ENCODE measurements at regions not wholly inside any gene's neighbourhood (a gene's known extent, or its start where the extent isn't known, plus 50 kb on each side); places are given as distances from the start of the nearest gene placed in this dataset.
A peak's percentile ranks its signal among the peaks of the same experiment; 100 is the strongest.

GRCh38 chr5:1709171-1709803, 90.3 kb downstream of the MRPL36 start:
- Mint-ChIP-seq H3K4me3 (ENCODE audit: unreplicated experiment) (no peak overlapping the region), H3K9me3 (ENCODE audit: unreplicated experiment) (no peaks in the 10 kb centered on the region), H3K36me3 (ENCODE audit: unreplicated experiment) (no peaks in the 10 kb centered on the region), H3K27me3 (ENCODE audit: unreplicated experiment) (peaks cover 12% of the 10 kb centered on the region), H3K4me1 (ENCODE audit: unreplicated experiment) (no peaks in the 10 kb centered on the region), H3K27ac (ENCODE audit: unreplicated experiment) (no peak overlapping the region)
- peak; percentile 70 for DNase-seq (ENCODE audit: extremely low spot score, unreplicated experiment)
- no peak for TF ChIP-seq CTCF (IDR thresholded peaks at IDR 0.05)

- no peak for TF ChIP-seq CTCF (IDR thresholded peaks at IDR 0.05)
- Mint-ChIP-seq H3K4me3 (ENCODE audit: unreplicated experiment) (no peak overlapping the region), H3K36me3 (ENCODE audit: unreplicated experiment) (no peaks in the 10 kb centered on the region)
Measured at GRCh38 chr5:1708592-1709141, 91.0 kb downstream of the MRPL36 start.

GRCh38 chr5:1707467-1707866, 92.2 kb downstream of the MRPL36 start:
- TF ChIP-seq CTCF (IDR thresholded peaks at IDR 0.05): no peak
- no peaks in the 10 kb centered on the region for H3K9me3 Mint-ChIP-seq (ENCODE audit: unreplicated experiment)
- H3K36me3 Mint-ChIP-seq (ENCODE audit: unreplicated experiment): no peaks in the 10 kb centered on the region
- H3K27ac Mint-ChIP-seq (ENCODE audit: unreplicated experiment): no peak overlapping the region
- H3K27me3 Mint-ChIP-seq (ENCODE audit: unreplicated experiment): peaks cover 12% of the 10 kb centered on the region
- DNase-seq (ENCODE audit: extremely low spot score, unreplicated experiment): peak; percentile 78
- no peaks in the 10 kb centered on the region for H3K4me1 Mint-ChIP-seq (ENCODE audit: unreplicated experiment)
- no peak overlapping the region for H3K4me3 Mint-ChIP-seq (ENCODE audit: unreplicated experiment)

More at GRCh38 chr5:1708592-1709141, 91.0 kb downstream of the MRPL36 start:
- no peaks in the 10 kb centered on the region for H3K4me1 Mint-ChIP-seq (ENCODE audit: unreplicated experiment)
- peak; percentile 76 for DNase-seq (ENCODE audit: extremely low spot score, unreplicated experiment)
- H3K27me3 Mint-ChIP-seq (ENCODE audit: unreplicated experiment): peaks cover 12% of the 10 kb centered on the region
- no peaks in the 10 kb centered on the region for H3K9me3 Mint-ChIP-seq (ENCODE audit: unreplicated experiment)
- no peak overlapping the region for H3K27ac Mint-ChIP-seq (ENCODE audit: unreplicated experiment)

GRCh38 chr5:1706428-1706827, 93.2 kb downstream of the MRPL36 start:
- Mint-ChIP-seq H3K27me3 (ENCODE audit: unreplicated experiment) (peaks cover 12% of the 10 kb centered on the region), H3K27ac (ENCODE audit: unreplicated experiment) (no peak overlapping the region), H3K9me3 (ENCODE audit: unreplicated experiment) (no peaks in the 10 kb centered on the region), H3K4me3 (ENCODE audit: unreplicated experiment) (no peak overlapping the region), H3K36me3 (ENCODE audit: unreplicated experiment) (no peaks in the 10 kb centered on the region), H3K4me1 (ENCODE audit: unreplicated experiment) (no peaks in the 10 kb centered on the region)
- no peak for DNase-seq (ENCODE audit: extremely low spot score, unreplicated experiment)
- TF ChIP-seq CTCF (IDR thresholded peaks at IDR 0.05): no peak

GRCh38 chr5:1706021-1706420, 93.6 kb downstream of the MRPL36 start:
- H3K27ac Mint-ChIP-seq (ENCODE audit: unreplicated experiment): no peak overlapping the region
- TF ChIP-seq CTCF (IDR thresholded peaks at IDR 0.05): no peak
- H3K4me1 Mint-ChIP-seq (ENCODE audit: unreplicated experiment): no peaks in the 10 kb centered on the region
- peaks cover 12% of the 10 kb centered on the region for H3K27me3 Mint-ChIP-seq (ENCODE audit: unreplicated experiment)
- H3K36me3 Mint-ChIP-seq (ENCODE audit: unreplicated experiment): no peaks in the 10 kb centered on the region
- no peak overlapping the region for H3K4me3 Mint-ChIP-seq (ENCODE audit: unreplicated experiment)
- no peaks in the 10 kb centered on the region for H3K9me3 Mint-ChIP-seq (ENCODE audit: unreplicated experiment)
- peak; percentile 76 for DNase-seq (ENCODE audit: extremely low spot score, unreplicated experiment)
